HL-60 (cell line): ENCODE measurements at regions not wholly inside any gene's neighbourhood (a gene's known extent, or its start where the extent isn't known, plus 50 kb on each side); places are given as distances from the start of the nearest gene placed in this dataset.

ENCODE experiments used
- DNase-seq, 2 experiments: peaks; one replicate each; pipeline ENCODE4 v3.0.0-alpha.2; 2010 to 2020; ENCODE audit warnings: low read depth in 1 of 2, low spot score in 1 of 2
- H3K27ac ChIP-seq: fragments of 250-450 bp; sonication (Bioruptor Pico); replicated peaks from 2 replicates; pipeline ENCODE4 v1.5.1; 2020; ENCODE audit warnings: mild to moderate bottlenecking, moderate library complexity
- H3K27me3 ChIP-seq: fragments of 250-450 bp; sonication (Bioruptor Pico); 2 replicates; pipeline ENCODE4 v1.5.1; 2021; ENCODE audit warnings: mild to moderate bottlenecking, moderate library complexity; ENCODE audit not compliant: insufficient read depth, poor library complexity, severe bottlenecking
- H3K4me3 ChIP-seq: replicated peaks from 2 replicates; pipeline ENCODE4 v1.5.1; 2011; ENCODE audit warnings: mild to moderate bottlenecking, control low read depth, low read length; ENCODE audit not compliant: insufficient read depth
- GABPA ChIP-seq: IDR thresholded peaks from 2 replicates; pipeline ENCODE4 v1.6.1; 2012; ENCODE audit warnings: low read depth
- POLR2AphosphoS5 ChIP-seq: IDR thresholded peaks from 2 replicates; pipeline ENCODE4 v1.6.1; 2012; ENCODE audit warnings: low read depth
- SPI1 ChIP-seq: IDR thresholded peaks from 2 replicates; pipeline ENCODE4 v1.6.1; 2012; ENCODE audit warnings: low read depth, mild to moderate bottlenecking, borderline replicate concordance
- TF ChIP-seq, protein P1 (sequence below): IDR thresholded peaks from 2 replicates; pipeline ENCODE4 v1.6.1; 2012; ENCODE audit warnings: low read depth; ENCODE audit not compliant: insufficient replicate concordance
- TF ChIP-seq, protein P2 (sequence below): IDR thresholded peaks from one replicate; pipeline ENCODE4 v1.5.1; 2011; ENCODE audit warnings: low read length, control low read depth, inconsistent platforms; ENCODE audit not compliant: insufficient read depth

DNA sequence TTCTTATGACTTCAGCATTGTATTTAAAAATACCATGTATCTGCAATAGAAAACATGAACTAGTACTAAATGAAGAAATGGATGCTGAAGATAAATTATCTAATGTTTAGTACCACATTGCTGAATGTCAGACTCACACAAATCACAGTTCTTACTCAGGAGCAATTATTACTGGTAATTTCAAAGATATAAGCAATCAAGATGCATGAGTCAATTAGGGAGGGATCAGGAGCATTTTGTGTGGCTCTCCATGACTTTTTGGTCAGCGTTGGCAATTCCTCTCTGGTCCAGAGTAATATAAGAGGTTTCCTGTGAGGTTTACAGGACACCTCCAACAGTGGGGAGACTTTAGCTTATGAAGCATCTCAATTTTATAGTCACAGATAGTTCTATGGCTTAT lies 167.0 kb upstream of the PCDH7 start:
- no peak for DNase-seq
- Histone ChIP-seq H3K4me3 (no peak overlapping the region), H3K27ac (no peak overlapping the region), H3K27me3 (no peaks in the 10 kb centered on the region)
- TF ChIP-seq, protein P1, sequence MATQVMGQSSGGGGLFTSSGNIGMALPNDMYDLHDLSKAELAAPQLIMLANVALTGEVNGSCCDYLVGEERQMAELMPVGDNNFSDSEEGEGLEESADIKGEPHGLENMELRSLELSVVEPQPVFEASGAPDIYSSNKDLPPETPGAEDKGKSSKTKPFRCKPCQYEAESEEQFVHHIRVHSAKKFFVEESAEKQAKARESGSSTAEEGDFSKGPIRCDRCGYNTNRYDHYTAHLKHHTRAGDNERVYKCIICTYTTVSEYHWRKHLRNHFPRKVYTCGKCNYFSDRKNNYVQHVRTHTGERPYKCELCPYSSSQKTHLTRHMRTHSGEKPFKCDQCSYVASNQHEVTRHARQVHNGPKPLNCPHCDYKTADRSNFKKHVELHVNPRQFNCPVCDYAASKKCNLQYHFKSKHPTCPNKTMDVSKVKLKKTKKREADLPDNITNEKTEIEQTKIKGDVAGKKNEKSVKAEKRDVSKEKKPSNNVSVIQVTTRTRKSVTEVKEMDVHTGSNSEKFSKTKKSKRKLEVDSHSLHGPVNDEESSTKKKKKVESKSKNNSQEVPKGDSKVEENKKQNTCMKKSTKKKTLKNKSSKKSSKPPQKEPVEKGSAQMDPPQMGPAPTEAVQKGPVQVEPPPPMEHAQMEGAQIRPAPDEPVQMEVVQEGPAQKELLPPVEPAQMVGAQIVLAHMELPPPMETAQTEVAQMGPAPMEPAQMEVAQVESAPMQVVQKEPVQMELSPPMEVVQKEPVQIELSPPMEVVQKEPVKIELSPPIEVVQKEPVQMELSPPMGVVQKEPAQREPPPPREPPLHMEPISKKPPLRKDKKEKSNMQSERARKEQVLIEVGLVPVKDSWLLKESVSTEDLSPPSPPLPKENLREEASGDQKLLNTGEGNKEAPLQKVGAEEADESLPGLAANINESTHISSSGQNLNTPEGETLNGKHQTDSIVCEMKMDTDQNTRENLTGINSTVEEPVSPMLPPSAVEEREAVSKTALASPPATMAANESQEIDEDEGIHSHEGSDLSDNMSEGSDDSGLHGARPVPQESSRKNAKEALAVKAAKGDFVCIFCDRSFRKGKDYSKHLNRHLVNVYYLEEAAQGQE = no peak
- TF ChIP-seq, protein P2, sequence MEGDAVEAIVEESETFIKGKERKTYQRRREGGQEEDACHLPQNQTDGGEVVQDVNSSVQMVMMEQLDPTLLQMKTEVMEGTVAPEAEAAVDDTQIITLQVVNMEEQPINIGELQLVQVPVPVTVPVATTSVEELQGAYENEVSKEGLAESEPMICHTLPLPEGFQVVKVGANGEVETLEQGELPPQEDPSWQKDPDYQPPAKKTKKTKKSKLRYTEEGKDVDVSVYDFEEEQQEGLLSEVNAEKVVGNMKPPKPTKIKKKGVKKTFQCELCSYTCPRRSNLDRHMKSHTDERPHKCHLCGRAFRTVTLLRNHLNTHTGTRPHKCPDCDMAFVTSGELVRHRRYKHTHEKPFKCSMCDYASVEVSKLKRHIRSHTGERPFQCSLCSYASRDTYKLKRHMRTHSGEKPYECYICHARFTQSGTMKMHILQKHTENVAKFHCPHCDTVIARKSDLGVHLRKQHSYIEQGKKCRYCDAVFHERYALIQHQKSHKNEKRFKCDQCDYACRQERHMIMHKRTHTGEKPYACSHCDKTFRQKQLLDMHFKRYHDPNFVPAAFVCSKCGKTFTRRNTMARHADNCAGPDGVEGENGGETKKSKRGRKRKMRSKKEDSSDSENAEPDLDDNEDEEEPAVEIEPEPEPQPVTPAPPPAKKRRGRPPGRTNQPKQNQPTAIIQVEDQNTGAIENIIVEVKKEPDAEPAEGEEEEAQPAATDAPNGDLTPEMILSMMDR = no peak
- no peak for TF ChIP-seq SPI1
- TF ChIP-seq GABPA = no peak
- TF ChIP-seq POLR2AphosphoS5 = no peak

DNA sequence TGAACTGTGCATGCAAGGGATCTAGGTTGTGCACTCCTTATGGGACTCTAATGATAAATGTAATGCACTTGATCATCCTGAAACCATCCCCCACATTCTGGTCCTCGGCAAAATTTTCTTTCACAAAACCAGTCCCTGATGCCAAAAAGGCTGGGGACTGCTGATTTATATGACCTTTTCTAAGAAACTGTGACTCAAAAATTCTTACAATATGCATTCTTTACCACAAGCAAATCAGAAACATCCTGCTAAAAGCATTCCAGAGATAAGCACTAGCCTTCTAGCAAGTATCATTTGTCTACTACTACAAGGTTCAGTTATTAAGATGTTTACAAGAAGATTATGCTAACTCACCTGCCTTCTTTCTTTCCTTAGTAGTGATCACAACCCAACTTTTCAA lies 166.5 kb upstream of the PCDH7 start:
- TF ChIP-seq, protein P2 = no peak
- TF ChIP-seq, protein P1 = no peak
- TF ChIP-seq GABPA (no peak), POLR2AphosphoS5 (no peak), SPI1 (no peak)
- no peak for DNase-seq
- no peak overlapping the region for H3K4me3 ChIP-seq
- H3K27ac ChIP-seq = no peak overlapping the region
- H3K27me3 ChIP-seq = no peaks in the 10 kb centered on the region

DNA sequence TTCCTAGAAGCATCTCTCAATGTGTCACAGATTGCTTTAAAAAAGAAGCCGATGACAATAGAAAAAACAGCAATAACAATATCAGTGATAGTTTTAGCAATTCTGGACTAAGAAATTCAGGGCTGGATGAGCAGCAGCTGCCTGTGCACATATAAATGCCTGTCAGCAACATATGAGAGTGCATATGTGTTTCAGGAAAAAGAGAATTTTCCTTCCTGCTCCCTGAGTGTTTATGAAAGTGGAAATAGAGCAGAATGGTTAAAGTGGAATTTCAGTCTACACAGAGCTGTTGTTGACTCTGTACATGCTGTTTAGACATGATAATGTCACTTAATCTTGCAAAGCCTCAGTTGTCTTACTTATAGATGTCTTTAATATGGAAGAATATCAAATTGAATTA lies 164.4 kb upstream of the PCDH7 start:
- Histone ChIP-seq H3K27ac (no peak overlapping the region), H3K4me3 (no peak overlapping the region), H3K27me3 (no peaks in the 10 kb centered on the region)
- TF ChIP-seq, protein P1 = no peak
- TF ChIP-seq POLR2AphosphoS5 (no peak), SPI1 (no peak), GABPA (no peak)
- no peak for DNase-seq

DNA sequence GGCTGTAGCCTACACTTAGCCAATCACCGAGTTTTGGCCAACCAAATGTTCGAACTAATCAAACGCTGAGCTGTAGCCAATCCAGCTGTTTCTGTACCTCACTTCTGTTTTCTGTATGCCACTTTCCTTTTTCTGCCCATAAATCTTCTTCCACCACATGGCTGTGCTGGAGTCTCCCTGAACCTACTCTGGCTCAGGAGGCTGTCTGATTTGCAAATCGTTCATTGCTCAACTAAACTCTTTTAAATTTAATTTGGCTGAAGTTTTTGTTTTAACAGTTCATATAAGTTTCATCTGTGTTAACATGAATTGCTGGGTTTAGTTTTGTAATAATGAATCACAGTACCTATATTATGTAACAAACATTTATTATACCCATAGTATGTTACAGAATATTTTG lies 160.7 kb upstream of the PCDH7 start:
- TF ChIP-seq GABPA (no peak), POLR2AphosphoS5 (no peak), SPI1 (no peak)
- TF ChIP-seq, protein P2 = no peak
- TF ChIP-seq, protein P1 = no peak
- H3K27ac ChIP-seq = no peak overlapping the region
- H3K4me3 ChIP-seq = no peak overlapping the region
- no peaks in the 10 kb centered on the region for H3K27me3 ChIP-seq
- no peak for DNase-seq
